ENCODE measurements at regions not wholly inside any gene's neighbourhood (a gene's known extent, or its start where the extent isn't known, plus 50 kb on each side); places are given as distances from the start of the nearest gene placed in this dataset.

DNA sequence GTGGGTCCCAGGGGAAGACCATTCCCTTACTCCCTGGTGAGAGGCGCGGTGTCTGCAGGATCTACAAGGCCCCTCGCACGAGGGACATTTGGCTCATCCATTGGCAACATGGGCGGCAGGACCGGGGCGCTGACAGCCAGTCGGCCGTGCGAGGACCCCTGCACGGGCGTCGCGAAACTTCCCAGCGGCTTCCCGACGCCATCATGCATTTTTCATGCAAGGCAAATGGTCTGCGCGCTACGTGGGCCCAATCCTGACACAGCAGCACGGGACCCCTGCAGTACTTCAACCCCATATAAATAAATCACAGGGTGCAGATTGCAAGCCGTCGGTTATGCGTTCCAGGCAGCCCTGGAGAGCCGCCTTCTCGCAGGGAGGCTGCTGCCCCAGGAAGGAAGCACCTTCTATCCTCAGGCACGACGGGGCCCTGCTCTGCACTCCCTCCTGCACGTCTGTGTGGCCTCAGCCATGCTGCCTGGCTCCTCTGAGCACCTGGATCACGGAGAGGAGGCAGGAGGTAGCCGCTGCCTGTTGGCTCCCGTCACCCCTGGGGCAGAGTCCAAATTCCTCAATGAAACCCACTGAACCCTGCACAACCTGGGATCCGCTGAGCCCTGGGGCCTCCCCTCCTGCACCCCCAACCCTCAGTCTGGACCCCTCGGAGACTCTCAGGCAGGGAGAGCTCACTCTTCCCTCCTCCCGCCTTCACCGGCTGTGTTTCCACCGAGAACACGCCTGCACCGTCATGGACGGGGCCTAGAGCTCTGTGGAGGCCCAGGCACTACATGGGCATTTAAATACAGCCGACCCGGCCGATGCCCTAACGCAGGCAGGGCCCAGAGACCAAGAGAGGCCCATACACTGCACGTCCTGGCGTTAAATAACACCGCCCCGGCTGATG lies 90.5 kb downstream of the PDGFA start:
- no peak overlapping the region for H3K4me3 ChIP-seq (ENCODE audit: low read length)
- no peaks in the 10 kb centered on the region for H3K4me1 ChIP-seq (ENCODE audit: control insufficient read depth, low read depth, low read length)
- H3K27me3 ChIP-seq (ENCODE audit: control insufficient read depth, insufficient read depth, low read length), result no peaks in the 10 kb centered on the region
- no peaks in the 10 kb centered on the region for H3K36me3 ChIP-seq (ENCODE audit: control insufficient read depth, low read depth, low read length)
- H3K27ac ChIP-seq (ENCODE audit: low read length), result no peak overlapping the region
- no peaks in the 10 kb centered on the region for H3K9me3 ChIP-seq (ENCODE audit: control insufficient read depth, low read depth, low read length)
- H3K9ac ChIP-seq (ENCODE audit: low read length), result no peak overlapping the region

DNA sequence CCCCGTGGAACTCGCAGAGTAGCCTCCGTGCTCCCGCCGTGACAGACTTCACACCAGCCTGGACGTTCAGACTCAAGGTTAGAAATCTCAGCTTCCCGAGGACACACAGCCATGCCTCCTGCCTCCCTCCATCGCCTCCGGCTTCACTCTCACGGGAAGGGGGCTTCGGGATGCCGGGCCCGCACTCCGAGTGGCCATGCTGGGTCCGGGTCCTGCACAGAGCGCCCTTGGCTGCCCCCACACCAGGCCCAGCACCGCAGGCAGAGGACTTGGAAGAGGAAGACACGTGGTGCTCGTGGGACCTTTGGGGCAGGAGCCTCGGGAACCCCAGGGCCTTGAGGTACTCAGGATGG lies 89.8 kb downstream of the PDGFA start:
- H3K9ac ChIP-seq (ENCODE audit: low read length), result no peak overlapping the region
- no peaks in the 10 kb centered on the region for H3K36me3 ChIP-seq (ENCODE audit: control insufficient read depth, low read depth, low read length)
- no peak overlapping the region for H3K4me3 ChIP-seq (ENCODE audit: low read length)

DNA sequence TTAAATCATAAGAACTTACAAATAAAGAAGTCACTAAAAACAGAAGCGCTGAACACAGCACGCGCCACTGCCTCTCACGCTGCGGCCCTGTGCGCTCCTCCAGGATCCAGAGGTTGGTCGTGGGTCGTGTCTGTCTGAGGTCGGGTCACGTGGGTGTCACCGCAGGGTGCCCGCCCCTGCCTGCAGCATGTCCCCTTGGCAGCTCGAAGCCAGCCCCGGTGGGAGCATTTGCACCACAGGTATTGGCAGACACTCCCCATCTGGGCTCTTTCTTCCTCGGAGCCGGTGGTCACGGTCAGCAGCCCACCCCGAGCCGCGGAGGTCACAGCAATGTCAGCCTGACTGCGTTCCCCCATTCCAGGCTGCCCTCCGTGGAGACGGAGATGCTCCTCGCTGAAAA lies 88.6 kb downstream of the PDGFA start:
- Histone ChIP-seq H3K36me3 (ENCODE audit: control insufficient read depth, low read depth, low read length) (no peaks in the 10 kb centered on the region), H3K9ac (ENCODE audit: low read length) (no peak overlapping the region), H3K9me3 (ENCODE audit: control insufficient read depth, low read depth, low read length) (no peaks in the 10 kb centered on the region), H3K4me3 (ENCODE audit: low read length) (no peak overlapping the region), H3K27me3 (ENCODE audit: control insufficient read depth, insufficient read depth, low read length) (no peaks in the 10 kb centered on the region), H3K4me1 (ENCODE audit: control insufficient read depth, low read depth, low read length) (peaks cover 8% of the 10 kb centered on the region), H3K27ac (ENCODE audit: low read length) (no peak overlapping the region)

More for the DNA sequence above, 89.8 kb downstream of the PDGFA start:
- no peaks in the 10 kb centered on the region for H3K27me3 ChIP-seq (ENCODE audit: control insufficient read depth, insufficient read depth, low read length)
- H3K27ac ChIP-seq (ENCODE audit: low read length), result no peak overlapping the region
- no peaks in the 10 kb centered on the region for H3K9me3 ChIP-seq (ENCODE audit: control insufficient read depth, low read depth, low read length)
- peaks cover 3% of the 10 kb centered on the region for H3K4me1 ChIP-seq (ENCODE audit: control insufficient read depth, low read depth, low read length)

- H3K4me1 ChIP-seq (ENCODE audit: control insufficient read depth, low read depth, low read length), result peaks cover 8% of the 10 kb centered on the region
- no peak overlapping the region for H3K4me3 ChIP-seq (ENCODE audit: low read length)
- H3K27me3 ChIP-seq (ENCODE audit: control insufficient read depth, insufficient read depth, low read length), result no peaks in the 10 kb centered on the region
- H3K27ac ChIP-seq (ENCODE audit: low read length), result no peak overlapping the region
- no peaks in the 10 kb centered on the region for H3K9me3 ChIP-seq (ENCODE audit: control insufficient read depth, low read depth, low read length)
- no peaks in the 10 kb centered on the region for H3K36me3 ChIP-seq (ENCODE audit: control insufficient read depth, low read depth, low read length)
- H3K9ac ChIP-seq (ENCODE audit: low read length), result no peak overlapping the region
These were observed 88.0 kb downstream of the PDGFA start for GRCh38 chr7:431658-432111.

GRCh38 chr7:432256-432655 lies 87.4 kb downstream of the PDGFA start:
- Histone ChIP-seq H3K36me3 (ENCODE audit: control insufficient read depth, low read depth, low read length) (no peaks in the 10 kb centered on the region), H3K9ac (ENCODE audit: low read length) (no peak overlapping the region), H3K4me1 (ENCODE audit: control insufficient read depth, low read depth, low read length) (peaks cover 12% of the 10 kb centered on the region), H3K4me3 (ENCODE audit: low read length) (no peak overlapping the region), H3K27me3 (ENCODE audit: control insufficient read depth, insufficient read depth, low read length) (no peaks in the 10 kb centered on the region), H3K27ac (ENCODE audit: low read length) (no peak overlapping the region), H3K9me3 (ENCODE audit: control insufficient read depth, low read depth, low read length) (no peaks in the 10 kb centered on the region)

- H3K9me3 ChIP-seq (ENCODE audit: control insufficient read depth, low read depth, low read length), result no peaks in the 10 kb centered on the region
- peaks cover 15% of the 10 kb centered on the region for H3K4me1 ChIP-seq (ENCODE audit: control insufficient read depth, low read depth, low read length)
- H3K4me3 ChIP-seq (ENCODE audit: low read length), result no peak overlapping the region
- no peak overlapping the region for H3K9ac ChIP-seq (ENCODE audit: low read length)
- H3K27me3 ChIP-seq (ENCODE audit: control insufficient read depth, insufficient read depth, low read length), result no peaks in the 10 kb centered on the region
- H3K27ac ChIP-seq (ENCODE audit: low read length), result no peak overlapping the region
- no peaks in the 10 kb centered on the region for H3K36me3 ChIP-seq (ENCODE audit: control insufficient read depth, low read depth, low read length)
These were observed 86.7 kb downstream of the PDGFA start for GRCh38 chr7:432933-433332.

DNA sequence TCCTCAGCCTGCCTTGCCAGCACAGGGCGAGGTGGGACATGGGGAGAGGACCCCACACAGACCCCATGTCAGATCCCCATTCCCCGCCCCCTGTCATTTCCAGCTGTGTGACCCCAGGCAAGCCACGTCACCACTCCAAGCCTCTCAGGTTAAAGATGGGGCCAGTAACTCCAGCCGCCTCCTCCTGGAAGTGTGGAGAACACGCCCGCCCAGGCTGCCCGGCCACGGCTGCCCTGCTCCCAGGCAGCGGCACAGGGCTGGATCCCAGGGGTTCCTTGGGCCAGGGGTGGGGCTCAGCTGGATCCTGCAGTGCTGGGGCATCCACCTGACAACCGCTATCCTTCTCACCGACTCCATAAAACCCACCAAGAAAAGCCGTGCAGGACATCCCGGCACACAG lies 86.1 kb downstream of the PDGFA start:
- no peak overlapping the region for H3K4me3 ChIP-seq (ENCODE audit: low read length)
- no peaks in the 10 kb centered on the region for H3K27me3 ChIP-seq (ENCODE audit: control insufficient read depth, insufficient read depth, low read length)
- no peaks in the 10 kb centered on the region for H3K9me3 ChIP-seq (ENCODE audit: control insufficient read depth, low read depth, low read length)
- no peak overlapping the region for H3K9ac ChIP-seq (ENCODE audit: low read length)
- no peaks in the 10 kb centered on the region for H3K36me3 ChIP-seq (ENCODE audit: control insufficient read depth, low read depth, low read length)
- H3K4me1 ChIP-seq (ENCODE audit: control insufficient read depth, low read depth, low read length), result peaks cover 15% of the 10 kb centered on the region
- H3K27ac ChIP-seq (ENCODE audit: low read length), result no peak overlapping the region

GRCh38 chr7:434891-435629 lies 84.6 kb downstream of the PDGFA start:
- Histone ChIP-seq H3K27ac (ENCODE audit: low read length) (no peak overlapping the region), H3K27me3 (ENCODE audit: control insufficient read depth, insufficient read depth, low read length) (no peaks in the 10 kb centered on the region), H3K36me3 (ENCODE audit: control insufficient read depth, low read depth, low read length) (no peaks in the 10 kb centered on the region), H3K9me3 (ENCODE audit: control insufficient read depth, low read depth, low read length) (no peaks in the 10 kb centered on the region), H3K4me3 (ENCODE audit: low read length) (peak overlapping the region; percentile 8), H3K4me1 (ENCODE audit: control insufficient read depth, low read depth, low read length) (peaks cover 15% of the 10 kb centered on the region), H3K9ac (ENCODE audit: low read length) (no peak overlapping the region)

GRCh38 chr7:435630-436366 lies 83.8 kb downstream of the PDGFA start:
- no peak overlapping the region for H3K27ac ChIP-seq (ENCODE audit: low read length)
- no peaks in the 10 kb centered on the region for H3K36me3 ChIP-seq (ENCODE audit: control insufficient read depth, low read depth, low read length)
- peaks cover 15% of the 10 kb centered on the region for H3K4me1 ChIP-seq (ENCODE audit: control insufficient read depth, low read depth, low read length)
- H3K9ac ChIP-seq (ENCODE audit: low read length), result no peak overlapping the region
- H3K27me3 ChIP-seq (ENCODE audit: control insufficient read depth, insufficient read depth, low read length), result no peaks in the 10 kb centered on the region
- H3K9me3 ChIP-seq (ENCODE audit: control insufficient read depth, low read depth, low read length), result no peaks in the 10 kb centered on the region
- no peak overlapping the region for H3K4me3 ChIP-seq (ENCODE audit: low read length)

DNA sequence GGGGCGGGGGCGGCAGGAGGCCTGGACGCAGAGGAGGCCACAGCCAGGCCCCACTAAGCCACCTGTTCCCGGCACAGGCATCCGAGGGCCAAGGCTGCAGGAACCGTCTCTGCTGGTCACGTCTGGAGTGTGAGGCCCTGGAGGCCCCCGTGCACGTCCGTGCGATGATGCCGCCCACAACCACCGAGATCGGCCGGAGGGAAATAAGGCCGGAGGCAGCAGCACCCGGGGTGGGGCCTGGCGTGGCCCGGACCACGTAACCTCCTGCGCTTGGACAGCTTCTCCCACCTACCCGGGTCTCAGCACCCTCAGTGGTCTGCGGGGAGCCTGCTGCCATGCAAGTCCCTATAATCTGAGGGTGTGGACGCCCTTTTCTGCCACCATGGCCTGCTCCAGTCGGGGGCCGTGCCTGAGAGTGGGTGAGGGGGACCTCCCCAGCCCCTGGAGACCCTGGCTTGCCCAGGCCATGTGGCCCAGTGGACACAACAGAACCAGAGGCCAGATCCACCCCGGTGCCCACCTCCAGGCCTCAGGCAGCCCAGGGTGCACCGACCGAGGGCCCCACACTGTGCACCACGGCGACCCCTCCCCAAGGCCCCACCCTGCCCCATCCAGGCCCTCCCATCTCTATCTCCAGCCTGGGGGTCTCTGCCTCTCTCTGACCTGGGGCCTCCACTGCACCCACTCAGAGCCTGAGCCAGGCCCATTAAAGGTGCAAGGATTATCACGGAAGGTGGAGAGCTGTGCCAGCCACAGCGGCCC lies 83.1 kb downstream of the PDGFA start:
- Histone ChIP-seq H3K36me3 (ENCODE audit: control insufficient read depth, low read depth, low read length) (no peaks in the 10 kb centered on the region), H3K4me3 (ENCODE audit: low read length) (no peak overlapping the region), H3K9me3 (ENCODE audit: control insufficient read depth, low read depth, low read length) (no peaks in the 10 kb centered on the region), H3K27me3 (ENCODE audit: control insufficient read depth, insufficient read depth, low read length) (no peaks in the 10 kb centered on the region), H3K9ac (ENCODE audit: low read length) (no peak overlapping the region), H3K4me1 (ENCODE audit: control insufficient read depth, low read depth, low read length) (peaks cover 15% of the 10 kb centered on the region), H3K27ac (ENCODE audit: low read length) (no peak overlapping the region)

Data from iPS-18a (cell line).